ENCODE measurements at regions not wholly inside any gene's neighbourhood (a gene's known extent, or its start where the extent isn't known, plus 50 kb on each side); places are given as distances from the start of the nearest gene placed in this dataset.

DNA sequence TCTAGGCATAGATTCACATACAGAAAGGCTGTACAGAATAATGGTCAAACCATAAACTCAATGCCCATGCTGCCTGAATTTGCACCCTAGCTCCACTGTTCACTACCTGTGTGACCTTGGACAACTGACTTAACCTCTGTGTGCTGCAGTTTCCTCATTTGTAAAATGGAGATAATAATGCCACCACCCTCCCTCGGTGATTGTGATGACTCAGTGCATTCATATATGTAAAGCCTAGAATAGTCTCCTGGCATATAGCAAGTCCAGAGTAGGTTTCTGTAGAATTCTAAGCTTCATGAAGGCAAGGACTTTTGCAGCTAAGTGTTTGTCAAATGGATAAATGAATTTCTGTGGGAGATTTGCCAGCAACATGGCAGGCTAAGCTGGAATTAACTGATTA, 297.8 kb upstream of the NR4A3 start:
- TF ChIP-seq, protein P1, sequence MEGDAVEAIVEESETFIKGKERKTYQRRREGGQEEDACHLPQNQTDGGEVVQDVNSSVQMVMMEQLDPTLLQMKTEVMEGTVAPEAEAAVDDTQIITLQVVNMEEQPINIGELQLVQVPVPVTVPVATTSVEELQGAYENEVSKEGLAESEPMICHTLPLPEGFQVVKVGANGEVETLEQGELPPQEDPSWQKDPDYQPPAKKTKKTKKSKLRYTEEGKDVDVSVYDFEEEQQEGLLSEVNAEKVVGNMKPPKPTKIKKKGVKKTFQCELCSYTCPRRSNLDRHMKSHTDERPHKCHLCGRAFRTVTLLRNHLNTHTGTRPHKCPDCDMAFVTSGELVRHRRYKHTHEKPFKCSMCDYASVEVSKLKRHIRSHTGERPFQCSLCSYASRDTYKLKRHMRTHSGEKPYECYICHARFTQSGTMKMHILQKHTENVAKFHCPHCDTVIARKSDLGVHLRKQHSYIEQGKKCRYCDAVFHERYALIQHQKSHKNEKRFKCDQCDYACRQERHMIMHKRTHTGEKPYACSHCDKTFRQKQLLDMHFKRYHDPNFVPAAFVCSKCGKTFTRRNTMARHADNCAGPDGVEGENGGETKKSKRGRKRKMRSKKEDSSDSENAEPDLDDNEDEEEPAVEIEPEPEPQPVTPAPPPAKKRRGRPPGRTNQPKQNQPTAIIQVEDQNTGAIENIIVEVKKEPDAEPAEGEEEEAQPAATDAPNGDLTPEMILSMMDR (IDR thresholded peaks at IDR 0.05) = no peak
- no peak for TF ChIP-seq POLR2A (IDR thresholded peaks at IDR 0.05)

Data from uterus (tissue), 2 donors.